SK-N-MC (cell line): ENCODE measurements at regions not wholly inside any gene's neighbourhood (a gene's known extent, or its start where the extent isn't known, plus 50 kb on each side); places are given as distances from the start of the nearest gene placed in this dataset.

Source experiments
- EZH2 ChIP-seq: fragments of 200-600 bp; sonication (generic); IDR thresholded peaks from one replicate; pipeline ENCODE4 v1.6.1; 2017; ENCODE audit warnings: antibody characterized with exemption
- FOXP2 ChIP-seq: optimal IDR thresholded peaks from 2 replicates; pipeline ENCODE3; 2011; ENCODE audit warnings: mild to moderate bottlenecking, moderate library complexity; ENCODE audit not compliant: insufficient read depth; ENCODE audit errors: extremely low read length, control extremely low read depth
- POLR2AphosphoS5 ChIP-seq: IDR thresholded peaks from 2 replicates; pipeline ENCODE4 v1.6.1; 2012; ENCODE audit warnings: mild to moderate bottlenecking, low read depth, low read length, borderline replicate concordance

DNA sequence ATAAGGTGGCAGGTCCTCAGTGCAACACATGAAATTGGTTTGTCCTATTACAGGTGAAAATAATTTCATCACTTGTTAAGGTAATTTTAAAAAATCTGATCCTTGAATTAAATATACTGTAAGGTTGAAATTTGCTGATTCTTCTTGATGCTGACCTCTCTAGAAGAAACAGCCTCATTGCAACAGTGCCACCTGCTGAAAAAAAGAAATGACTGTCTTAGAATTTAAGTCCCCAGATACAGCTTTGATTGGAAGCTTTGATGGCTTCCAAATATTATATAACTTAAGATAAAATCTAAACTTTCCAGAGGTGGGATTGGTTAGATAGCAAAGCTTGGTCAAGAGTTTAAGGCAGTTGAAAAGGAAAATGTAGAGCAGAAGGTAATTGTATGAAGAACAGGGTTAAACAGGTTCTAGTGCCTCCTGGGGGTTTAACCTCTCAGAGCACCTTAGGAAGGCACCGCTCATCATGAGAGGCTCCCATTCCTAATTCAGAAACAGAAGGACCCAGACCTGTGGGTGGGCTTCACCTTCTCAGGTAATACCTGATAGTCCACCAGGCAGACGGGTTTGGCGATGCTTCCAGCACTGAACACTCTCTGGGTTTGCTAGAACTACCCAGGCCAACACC, 401.0 kb downstream of the PAX1 start:
- TF ChIP-seq POLR2AphosphoS5 (no peak), EZH2 (no peak), FOXP2 (no peak)
